HG02763 (cell line): ENCODE measurements at regions not wholly inside any gene's neighbourhood (a gene's known extent, or its start where the extent isn't known, plus 50 kb on each side); places are given as distances from the start of the nearest gene placed in this dataset.

Experiments used
- ATAC-seq: cut with Tn5 transposase; IDR thresholded peaks from one replicate; pipeline ENCODE4 v1.9.1; 2021; ENCODE audit warnings: mild to moderate bottlenecking, moderate library complexity; ENCODE audit not compliant: unreplicated experiment

GRCh38 chr3:3745693-3746092 lies 53.5 kb upstream of the LRRN1 start:
- ATAC-seq, result no peak

GRCh38 chr3:3744826-3745225 lies 54.4 kb upstream of the LRRN1 start:
- no peak for ATAC-seq

- ATAC-seq, result no peak
Observed at GRCh38 chr3:3743754-3744153, 55.5 kb upstream of the LRRN1 start.

- no peak for ATAC-seq
Observed at GRCh38 chr3:3740061-3740460, 59.2 kb upstream of the LRRN1 start.

- ATAC-seq, result no peak
Observed at GRCh38 chr3:3739330-3740060, 59.7 kb upstream of the LRRN1 start.

- no peak for ATAC-seq
Observed at GRCh38 chr3:3737531-3737930, 61.7 kb upstream of the LRRN1 start.

GRCh38 chr3:3735919-3736318 lies 63.3 kb upstream of the LRRN1 start:
- ATAC-seq, result no peak

- ATAC-seq, result no peak
Observed at GRCh38 chr3:3734881-3735280, 64.3 kb upstream of the LRRN1 start.

- no peak for ATAC-seq
Observed at GRCh38 chr3:3729261-3729660, 70.0 kb upstream of the LRRN1 start.

- no peak for ATAC-seq
Observed at GRCh38 chr3:3726549-3726948, 72.7 kb upstream of the LRRN1 start.

GRCh38 chr3:3714572-3714971 lies 84.7 kb upstream of the LRRN1 start:
- ATAC-seq, result no peak

- ATAC-seq, result no peak
Observed at GRCh38 chr3:3712971-3713370, 86.3 kb upstream of the LRRN1 start.

GRCh38 chr3:3708769-3709115 lies 90.5 kb upstream of the LRRN1 start:
- no peak for ATAC-seq

- no peak for ATAC-seq
Observed at GRCh38 chr3:3707858-3708768, 91.1 kb upstream of the LRRN1 start.

GRCh38 chr3:3705090-3705775 lies 94.0 kb upstream of the LRRN1 start:
- no peak for ATAC-seq

GRCh38 chr3:3701949-3702348 lies 97.3 kb upstream of the LRRN1 start:
- no peak for ATAC-seq

GRCh38 chr3:3699816-3700633 lies 99.2 kb upstream of the LRRN1 start:
- ATAC-seq, result no peak

- no peak for ATAC-seq
Observed at GRCh38 chr3:3699407-3699806, 99.8 kb upstream of the LRRN1 start.

- ATAC-seq, result no peak
Observed at GRCh38 chr3:3696345-3696744, 102.9 kb upstream of the LRRN1 start.

GRCh38 chr3:3693593-3693992 lies 105.6 kb upstream of the LRRN1 start:
- no peak for ATAC-seq
